ENCODE measurements at regions not wholly inside any gene's neighbourhood (a gene's known extent, or its start where the extent isn't known, plus 50 kb on each side); places are given as distances from the start of the nearest gene placed in this dataset.

GRCh38 chr17:79457889-79458288 lies 153.0 kb downstream of the RBFOX3 start:
- TF ChIP-seq PKNOX1 (IDR thresholded peaks at IDR 0.05) (no peak), ARNT (IDR thresholded peaks at IDR 0.05) (no peak), FOXK2 (IDR thresholded peaks at IDR 0.05) (no peak), ZNF384 (IDR thresholded peaks at IDR 0.05) (no peak), L3MBTL2 (conservative IDR thresholded peaks at IDR 0.05) (no peak), ELF4 (IDR thresholded peaks at IDR 0.05) (no peak), SUZ12 (IDR thresholded peaks at IDR 0.05) (no peak), HDGF (IDR thresholded peaks at IDR 0.05; ENCODE audit: borderline replicate concordance) (no peak)
- CTCF ChIA-PET: no interaction called here
- POLR2A ChIA-PET: no interaction called here
- DNase-seq (ENCODE audit: extremely low spot score): no peak

GRCh38 chr17:79457376-79457775 lies 153.5 kb downstream of the RBFOX3 start:
- no peak for TF ChIP-seq LEF1 (IDR thresholded peaks at IDR 0.05; ENCODE audit: borderline replicate concordance)
- TF ChIP-seq HDGF (IDR thresholded peaks at IDR 0.05; ENCODE audit: borderline replicate concordance): no peak
- no peak for TF ChIP-seq NFRKB (IDR thresholded peaks at IDR 0.05)
- no peak for TF ChIP-seq L3MBTL2 (conservative IDR thresholded peaks at IDR 0.05)
- no peak for TF ChIP-seq PKNOX1 (IDR thresholded peaks at IDR 0.05)
- TF ChIP-seq BHLHE40 (IDR thresholded peaks at IDR 0.05; ENCODE audit: borderline replicate concordance): no peak
- TF ChIP-seq FOXK2 (IDR thresholded peaks at IDR 0.05): no peak
- TF ChIP-seq FOXA1 (IDR thresholded peaks at IDR 0.05): no peak
- TF ChIP-seq SUZ12 (IDR thresholded peaks at IDR 0.05): no peak
- TF ChIP-seq TARDBP (IDR thresholded peaks at IDR 0.05): no peak
- TF ChIP-seq ELF4 (IDR thresholded peaks at IDR 0.05): no peak
- TF ChIP-seq FOXM1 (IDR thresholded peaks at IDR 0.05; ENCODE audit: borderline replicate concordance): no peak
- no peak for TF ChIP-seq CTBP1 (IDR thresholded peaks at IDR 0.05; ENCODE audit: borderline replicate concordance)
- TF ChIP-seq SP1 (IDR thresholded peaks at IDR 0.05): no peak
- no peak for TF ChIP-seq ZNF384 (IDR thresholded peaks at IDR 0.05)
- CTCF ChIA-PET: no interaction called here
- no peak for DNase-seq (ENCODE audit: extremely low spot score)
- POLR2A ChIA-PET: no interaction called here

GRCh38 chr17:79455636-79456035 lies 155.2 kb downstream of the RBFOX3 start:
- CTCF ChIA-PET: no interaction called here
- POLR2A ChIA-PET: no interaction called here
- no peak for TF ChIP-seq FOXM1 (IDR thresholded peaks at IDR 0.05; ENCODE audit: borderline replicate concordance)
- TF ChIP-seq CTBP1 (IDR thresholded peaks at IDR 0.05; ENCODE audit: borderline replicate concordance): no peak
- TF ChIP-seq FOXK2 (IDR thresholded peaks at IDR 0.05): no peak
- TF ChIP-seq HDGF (IDR thresholded peaks at IDR 0.05; ENCODE audit: borderline replicate concordance): no peak
- no peak for TF ChIP-seq SUZ12 (IDR thresholded peaks at IDR 0.05)
- no peak for TF ChIP-seq ARNT (IDR thresholded peaks at IDR 0.05)
- TF ChIP-seq TARDBP (IDR thresholded peaks at IDR 0.05): no peak
- TF ChIP-seq ELF4 (IDR thresholded peaks at IDR 0.05): no peak
- TF ChIP-seq BHLHE40 (IDR thresholded peaks at IDR 0.05; ENCODE audit: borderline replicate concordance): no peak
- TF ChIP-seq FOXA1 (IDR thresholded peaks at IDR 0.05): no peak
- DNase-seq (ENCODE audit: extremely low spot score): no peak

GRCh38 chr17:79454826-79455225 lies 156.0 kb downstream of the RBFOX3 start:
- TF ChIP-seq TARDBP (IDR thresholded peaks at IDR 0.05): no peak
- no peak for TF ChIP-seq L3MBTL2 (conservative IDR thresholded peaks at IDR 0.05)
- TF ChIP-seq CTBP1 (IDR thresholded peaks at IDR 0.05; ENCODE audit: borderline replicate concordance): no peak
- no peak for TF ChIP-seq FOXA1 (IDR thresholded peaks at IDR 0.05)
- no peak for TF ChIP-seq FOXK2 (IDR thresholded peaks at IDR 0.05)
- no peak for TF ChIP-seq HDGF (IDR thresholded peaks at IDR 0.05; ENCODE audit: borderline replicate concordance)
- TF ChIP-seq SP1 (IDR thresholded peaks at IDR 0.05): no peak
- no peak for TF ChIP-seq SUZ12 (IDR thresholded peaks at IDR 0.05)
- TF ChIP-seq BHLHE40 (IDR thresholded peaks at IDR 0.05; ENCODE audit: borderline replicate concordance): no peak
- TF ChIP-seq NFRKB (IDR thresholded peaks at IDR 0.05): no peak
- no peak for TF ChIP-seq ZNF384 (IDR thresholded peaks at IDR 0.05)
- ChIA-PET CTCF (no interaction called here), POLR2A (no interaction called here)

GRCh38 chr17:79453481-79453880 lies 157.4 kb downstream of the RBFOX3 start:
- CTCF ChIA-PET: no interaction called here
- no peak for DNase-seq (ENCODE audit: extremely low spot score)
- TF ChIP-seq CTBP1 (IDR thresholded peaks at IDR 0.05; ENCODE audit: borderline replicate concordance): no peak
- TF ChIP-seq ZNF384 (IDR thresholded peaks at IDR 0.05): no peak
- no peak for TF ChIP-seq PKNOX1 (IDR thresholded peaks at IDR 0.05)
- no peak for TF ChIP-seq L3MBTL2 (conservative IDR thresholded peaks at IDR 0.05)
- TF ChIP-seq ARNT (IDR thresholded peaks at IDR 0.05): no peak
- no peak for TF ChIP-seq LEF1 (IDR thresholded peaks at IDR 0.05; ENCODE audit: borderline replicate concordance)
- TF ChIP-seq FOXM1 (IDR thresholded peaks at IDR 0.05; ENCODE audit: borderline replicate concordance): no peak
- no peak for TF ChIP-seq FOXK2 (IDR thresholded peaks at IDR 0.05)
- no peak for TF ChIP-seq ELF4 (IDR thresholded peaks at IDR 0.05)
- no peak for TF ChIP-seq NFRKB (IDR thresholded peaks at IDR 0.05)
- no peak for TF ChIP-seq SUZ12 (IDR thresholded peaks at IDR 0.05)
- TF ChIP-seq BHLHE40 (IDR thresholded peaks at IDR 0.05; ENCODE audit: borderline replicate concordance): no peak
- TF ChIP-seq HDGF (IDR thresholded peaks at IDR 0.05; ENCODE audit: borderline replicate concordance): no peak
- TF ChIP-seq FOXA1 (IDR thresholded peaks at IDR 0.05): no peak
- no peak for TF ChIP-seq TARDBP (IDR thresholded peaks at IDR 0.05)
- TF ChIP-seq SP1 (IDR thresholded peaks at IDR 0.05): no peak
- POLR2A ChIA-PET: no interaction called here

More at GRCh38 chr17:79454826-79455225, 156.0 kb downstream of the RBFOX3 start:
- DNase-seq (ENCODE audit: extremely low spot score): no peak

GRCh38 chr17:79452706-79453105 lies 158.1 kb downstream of the RBFOX3 start:
- no peak for TF ChIP-seq BHLHE40 (IDR thresholded peaks at IDR 0.05; ENCODE audit: borderline replicate concordance)
- TF ChIP-seq FOXK2 (IDR thresholded peaks at IDR 0.05): no peak
- TF ChIP-seq ZNF384 (IDR thresholded peaks at IDR 0.05): no peak
- no peak for TF ChIP-seq SP1 (IDR thresholded peaks at IDR 0.05)
- no peak for TF ChIP-seq HDGF (IDR thresholded peaks at IDR 0.05; ENCODE audit: borderline replicate concordance)
- CTCF ChIA-PET: no interaction called here

More at GRCh38 chr17:79452706-79453105, 158.1 kb downstream of the RBFOX3 start:
- POLR2A ChIA-PET: no interaction called here
- no peak for DNase-seq (ENCODE audit: extremely low spot score)
